Ureter (tissue), 1 donor: ENCODE measurements at regions not wholly inside any gene's neighbourhood (a gene's known extent, or its start where the extent isn't known, plus 50 kb on each side); places are given as distances from the start of the nearest gene placed in this dataset.
"Not testable (repeated sequence)": the region's sequence is repeated elsewhere in the genome, so short reads cannot be mapped to it uniquely, and the experiment has no call there.

Experiments used
- DNase-seq: peaks from one replicate; pipeline ENCODE4 v3.0.0-alpha.2; 2020; ENCODE audit warnings: low spot score
- donor health status: DM: yes; HTN: yes; CAD: no.

DNA sequence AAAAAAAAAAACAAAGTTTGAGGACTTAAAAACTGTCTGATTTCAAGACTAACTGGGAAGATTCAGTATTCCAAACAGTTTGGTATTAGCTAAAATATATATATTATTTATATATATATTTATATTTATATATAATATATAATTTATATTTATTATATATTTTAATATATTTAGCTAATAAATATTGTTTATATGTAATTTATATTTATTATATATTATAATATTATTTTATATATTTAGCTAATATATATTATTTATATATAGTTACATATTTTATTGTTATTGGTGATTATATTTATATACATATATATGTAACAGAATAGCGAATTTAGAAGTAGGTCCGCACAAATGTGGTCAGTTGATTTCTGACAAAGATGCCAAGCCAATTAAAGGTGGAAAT is 480.2 kb upstream of the C1orf87 start:
- DNase-seq, result no peak

DNA sequence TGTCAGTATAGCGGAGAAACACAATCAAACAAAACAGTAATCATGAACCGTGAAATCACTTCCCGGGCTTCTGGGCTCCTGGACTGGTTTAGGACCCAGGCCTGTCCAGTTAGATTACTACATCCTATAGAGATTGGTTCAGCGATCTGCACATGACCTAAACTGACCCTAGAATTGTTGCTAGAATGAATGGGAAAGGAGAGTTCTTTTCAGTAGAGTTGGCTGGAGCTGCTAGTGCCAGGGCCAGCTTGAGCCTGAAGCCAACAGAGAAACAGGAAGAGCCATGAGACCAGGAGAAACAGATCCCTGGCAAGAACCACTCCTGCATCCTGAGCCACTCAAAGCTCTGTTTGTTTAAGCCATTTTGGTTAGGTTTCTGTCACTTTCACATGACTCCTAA is 474.3 kb upstream of the C1orf87 start:
- no peak for DNase-seq

DNA sequence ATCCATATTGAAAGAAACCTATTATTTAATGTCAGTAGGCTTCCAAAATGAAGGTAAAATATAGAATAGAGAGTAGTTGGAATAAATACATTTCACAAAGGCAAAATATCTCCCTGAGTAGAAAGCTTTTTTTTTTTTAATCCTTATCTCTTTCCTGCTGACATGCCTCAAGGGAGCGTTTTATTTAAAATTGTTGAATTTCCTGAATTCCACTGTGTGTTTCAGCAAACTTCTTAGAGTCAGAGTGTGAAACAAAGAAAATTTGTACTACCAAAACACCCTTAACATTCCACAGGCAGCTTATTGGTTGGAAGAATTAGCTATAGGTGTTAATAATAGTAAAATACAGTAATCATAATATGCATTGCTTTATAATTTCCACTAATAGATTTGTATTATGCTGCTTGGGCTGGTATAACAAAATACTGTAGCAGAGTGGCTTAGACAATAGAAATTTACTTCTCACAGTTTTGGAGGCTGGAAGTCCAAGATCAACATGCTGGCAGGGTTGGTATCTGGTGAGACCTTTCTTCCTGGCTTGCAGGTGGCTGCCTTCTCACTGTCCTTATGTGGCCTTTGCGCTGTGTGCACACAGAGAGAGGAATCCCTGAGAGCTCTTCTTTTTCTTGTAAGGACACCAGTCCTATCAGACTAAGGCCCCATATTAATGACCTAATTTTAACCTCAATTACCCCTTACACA is 468.4 kb upstream of the C1orf87 start:
- no peak for DNase-seq

DNA sequence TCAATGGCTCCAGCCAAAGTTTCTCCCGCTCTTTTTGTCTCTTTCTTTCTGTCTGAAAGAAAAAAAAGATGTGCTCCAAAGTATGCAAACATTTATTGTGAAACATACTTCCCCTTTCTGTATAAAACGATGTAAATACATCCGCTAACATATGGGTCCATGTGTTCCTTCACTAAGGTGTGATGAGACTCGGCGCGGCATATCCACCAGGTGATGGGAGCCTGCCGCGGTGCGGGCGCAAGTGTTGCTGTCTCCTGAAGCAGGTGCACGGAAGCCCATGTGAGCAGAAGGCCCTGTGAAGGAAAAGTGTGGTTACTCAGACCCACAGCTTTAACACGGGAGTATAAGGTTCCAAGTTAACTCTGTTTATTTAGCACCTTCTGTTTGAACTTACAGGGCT is 466.6 kb upstream of the C1orf87 start:
- no peak for DNase-seq

DNA sequence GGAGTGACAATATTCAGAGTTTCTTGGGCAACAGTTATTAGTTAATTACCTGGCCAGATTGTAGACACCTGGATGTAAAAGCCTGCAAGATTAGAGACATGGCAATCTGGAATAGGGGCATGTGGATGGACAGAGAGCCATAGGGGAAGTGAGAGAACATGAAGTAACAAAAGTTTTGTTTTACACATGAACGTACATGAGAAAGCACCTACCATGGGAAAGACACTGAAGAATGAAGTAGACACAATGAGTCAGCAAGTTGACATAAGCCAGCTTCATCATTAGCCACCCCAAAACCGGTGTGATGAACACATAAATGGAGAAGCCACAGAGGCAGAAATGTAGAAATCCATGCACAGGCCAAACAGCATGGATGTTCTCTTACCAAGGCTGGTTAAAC is 462.1 kb upstream of the C1orf87 start:
- DNase-seq, result no peak

DNA sequence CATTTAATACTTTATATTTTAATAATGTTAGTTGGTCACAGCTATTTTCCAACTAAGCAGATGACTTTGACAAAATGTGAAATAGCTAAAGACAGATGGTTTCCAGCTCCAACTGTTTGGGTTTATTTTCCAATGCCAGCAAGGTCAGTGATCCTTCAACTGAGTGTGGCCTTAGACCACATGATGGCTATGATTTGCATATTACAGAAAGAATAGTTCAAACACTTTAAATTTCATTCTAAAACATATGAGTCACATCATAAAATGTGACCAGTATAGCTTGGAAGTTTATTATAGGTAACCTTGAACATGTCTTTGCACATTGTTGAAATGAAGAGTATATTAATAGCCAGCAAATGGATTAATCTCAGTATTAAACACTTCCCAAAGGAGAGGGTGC is 454.0 kb upstream of the C1orf87 start:
- no peak for DNase-seq

DNA sequence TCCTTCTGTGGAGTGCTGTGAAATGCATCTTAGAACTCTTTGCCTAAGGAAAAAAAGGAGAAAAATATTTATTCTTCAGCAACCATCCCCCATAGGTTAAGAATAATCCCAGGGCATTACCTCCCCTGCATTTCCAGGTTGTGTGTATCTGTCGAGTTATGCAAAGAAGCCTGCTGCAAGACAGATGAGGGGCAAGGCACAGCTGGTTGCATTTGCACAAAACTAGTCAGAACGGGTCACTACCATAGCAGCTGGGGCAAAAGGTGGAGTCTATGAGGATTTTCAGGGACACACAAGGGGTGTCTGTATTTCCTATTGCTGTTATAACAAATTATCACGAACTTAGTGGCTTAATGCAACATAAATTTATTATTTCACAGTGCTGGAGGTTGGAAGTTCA is 443.4 kb upstream of the C1orf87 start:
- no peak for DNase-seq

DNA sequence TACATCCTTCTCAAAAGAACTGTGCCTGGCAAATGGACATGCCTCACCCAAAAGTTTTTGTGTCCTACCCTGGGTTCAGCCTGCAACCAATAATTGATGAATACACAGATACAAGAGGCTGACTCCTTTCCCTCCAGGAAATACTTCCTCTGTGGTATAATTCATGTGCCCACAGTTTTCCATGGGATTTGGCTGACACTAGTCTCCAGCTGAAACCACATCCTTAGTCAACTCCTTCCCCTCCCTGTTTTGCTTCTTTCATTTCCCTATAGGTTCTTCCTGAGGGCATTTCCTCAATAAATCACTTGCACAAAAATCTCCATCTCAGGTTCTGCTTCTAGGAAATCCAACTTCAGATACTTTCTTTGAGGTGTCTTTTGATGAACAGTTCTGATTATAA is 436.6 kb upstream of the C1orf87 start:
- no peak for DNase-seq

DNA sequence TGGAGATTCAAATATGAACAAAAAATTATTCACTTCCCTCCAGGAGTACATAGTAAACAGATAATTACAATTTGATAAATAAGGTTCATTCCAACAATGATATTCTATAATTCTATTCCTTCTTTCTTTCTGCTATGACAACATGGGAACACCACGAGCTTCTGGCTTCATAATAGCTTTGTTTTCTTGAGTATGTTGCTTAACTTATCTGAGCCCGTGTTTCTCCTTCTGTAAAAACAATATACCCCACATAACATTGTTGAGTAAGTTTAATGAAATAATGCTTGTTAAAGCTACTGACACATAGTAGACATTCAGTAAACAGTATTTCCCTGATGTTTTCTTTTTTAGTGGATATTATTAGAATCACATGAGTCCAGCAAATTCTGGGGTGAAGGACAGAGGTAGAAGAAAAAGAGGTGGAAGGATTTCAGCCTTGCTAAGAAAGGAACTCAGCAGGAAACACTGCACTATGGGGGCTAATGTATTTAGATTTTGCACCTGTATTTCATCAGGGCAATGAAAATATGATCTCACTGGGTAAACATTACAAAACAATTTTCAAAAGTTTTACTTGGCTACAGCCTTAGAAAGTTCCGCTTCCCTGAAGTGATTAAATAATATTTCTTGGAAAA is 430.8 kb upstream of the C1orf87 start:
- no peak for DNase-seq

DNA sequence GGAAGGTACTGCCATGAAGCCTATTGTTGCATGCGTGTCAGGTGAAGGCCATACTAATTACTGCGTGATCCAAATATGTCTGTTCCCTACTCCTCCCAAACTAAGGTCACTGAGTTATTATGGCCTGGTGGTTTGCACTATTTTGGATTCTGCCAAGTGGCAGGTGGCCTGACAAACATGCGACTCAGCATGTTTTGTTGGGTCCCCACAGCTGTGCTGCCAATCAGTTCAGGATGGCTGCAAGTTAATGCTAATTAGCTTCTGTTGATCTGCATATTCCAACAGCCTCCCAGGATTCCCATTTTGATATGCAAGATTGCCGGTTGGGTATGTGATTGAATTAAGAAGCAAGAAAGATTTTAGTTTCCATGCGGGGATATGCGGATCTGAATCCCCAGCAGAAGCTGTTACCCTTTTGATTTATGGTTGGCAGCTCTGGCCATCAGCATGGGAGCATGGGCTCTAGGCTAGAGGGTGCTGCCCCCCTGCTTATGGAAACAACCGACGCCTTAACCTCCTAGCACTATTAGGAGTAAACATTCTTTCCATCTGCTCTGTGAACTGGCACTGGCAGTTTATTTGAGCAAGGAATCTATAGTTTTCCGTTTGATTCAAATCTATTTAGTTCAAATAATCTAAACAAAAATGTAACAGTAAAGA is 429.8 kb upstream of the C1orf87 start:
- no peak for DNase-seq

DNA sequence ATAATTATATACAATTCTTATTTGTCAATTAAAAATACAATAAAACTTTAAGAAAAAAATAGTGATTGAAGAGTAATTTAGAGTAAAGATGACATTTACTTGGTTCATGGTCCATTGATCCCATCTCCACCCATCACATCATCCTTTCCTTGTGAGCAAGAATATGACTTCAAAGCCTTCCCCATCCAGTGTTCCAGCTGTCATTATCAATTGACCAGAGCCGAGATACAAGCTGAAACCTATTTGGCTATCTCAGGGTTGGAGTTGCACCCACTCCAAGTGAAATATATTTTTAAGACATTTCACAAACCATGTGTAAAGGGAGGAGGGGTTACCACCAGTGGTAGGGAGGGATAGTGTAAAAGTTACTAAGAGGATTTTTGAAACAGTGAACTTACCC is 428.9 kb upstream of the C1orf87 start:
- DNase-seq, result no peak

DNA sequence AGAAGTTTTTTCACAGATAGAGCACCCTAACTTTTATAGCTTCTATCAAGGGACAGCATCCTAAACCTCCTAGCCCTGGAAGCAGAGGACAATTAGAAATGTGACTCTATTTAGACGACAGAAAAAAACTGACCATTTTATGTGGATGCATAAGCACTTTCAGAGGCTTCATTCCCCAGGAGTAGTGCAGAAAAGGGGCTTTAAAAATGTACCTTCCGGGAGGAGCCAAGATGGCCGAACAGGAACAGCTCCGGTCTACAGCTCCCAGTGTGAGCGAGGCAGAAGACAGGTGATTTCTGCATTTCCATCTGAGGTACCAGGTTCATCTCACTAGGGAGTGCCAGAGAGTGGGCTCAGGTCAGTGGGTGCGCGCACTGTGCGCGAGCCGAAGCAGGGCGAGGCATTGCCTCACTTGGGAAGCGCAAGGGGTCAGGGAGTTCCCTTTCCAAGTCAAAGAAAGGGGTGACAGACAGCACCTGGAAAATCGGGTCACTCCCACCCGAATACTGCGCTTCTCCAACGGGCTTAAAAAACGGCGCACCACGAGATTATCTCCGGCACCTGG is 416.4 kb upstream of the C1orf87 start:
- not testable (repeated sequence) for DNase-seq

DNA sequence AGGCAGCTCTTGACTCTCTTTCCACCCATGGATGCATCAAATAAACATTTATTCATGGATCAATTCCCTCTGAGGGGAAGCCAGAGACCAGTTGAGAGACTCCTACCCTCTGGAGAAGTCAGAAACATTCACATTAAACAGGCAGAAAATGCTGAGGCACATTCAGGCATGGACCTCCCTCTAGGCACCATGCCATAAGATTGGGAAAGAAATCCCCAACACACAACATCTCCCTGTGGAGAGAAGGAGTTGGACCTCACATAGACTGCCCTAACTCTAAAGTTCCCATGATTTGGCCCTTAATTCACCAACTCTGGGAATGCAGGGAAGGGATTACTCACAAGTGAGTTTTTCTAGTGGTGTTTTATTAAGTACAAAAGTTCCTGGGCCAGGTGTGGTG is 415.3 kb upstream of the C1orf87 start:
- DNase-seq, result no peak

DNA sequence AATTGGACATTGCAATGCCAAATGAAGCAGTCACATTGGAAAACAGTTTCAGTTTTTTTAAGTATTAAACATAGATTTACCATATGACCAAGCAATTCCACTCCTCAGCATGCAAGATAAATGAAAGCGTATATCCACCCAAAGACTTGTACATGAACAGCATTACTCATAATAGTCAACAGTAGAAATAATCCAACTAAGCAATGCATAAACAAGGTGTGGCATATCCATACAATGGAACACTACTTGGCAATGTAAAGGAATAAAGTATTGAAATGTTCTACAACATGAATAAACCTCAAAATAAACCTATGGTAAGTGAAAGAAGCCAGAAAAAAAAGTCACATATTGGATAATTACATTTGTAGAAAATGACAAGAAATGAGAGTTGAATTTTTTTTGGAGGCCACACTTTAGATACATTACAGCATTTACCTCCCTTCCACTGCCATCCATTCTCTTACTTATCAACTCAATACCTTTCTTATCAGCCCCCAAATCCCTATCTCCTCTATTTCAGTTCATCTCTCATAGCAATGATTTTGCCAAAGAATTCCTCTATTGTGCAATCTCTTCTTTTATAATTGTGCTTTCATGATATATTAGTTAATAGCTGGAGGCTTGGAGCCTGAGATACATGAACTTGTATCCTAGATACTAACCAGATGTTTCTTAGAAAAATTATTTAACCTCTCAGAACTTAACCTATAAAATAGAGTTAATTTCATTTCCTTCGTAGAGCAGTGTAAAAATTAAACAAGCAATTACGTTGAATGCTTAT is 414.2 kb upstream of the C1orf87 start:
- DNase-seq, result no peak

DNA sequence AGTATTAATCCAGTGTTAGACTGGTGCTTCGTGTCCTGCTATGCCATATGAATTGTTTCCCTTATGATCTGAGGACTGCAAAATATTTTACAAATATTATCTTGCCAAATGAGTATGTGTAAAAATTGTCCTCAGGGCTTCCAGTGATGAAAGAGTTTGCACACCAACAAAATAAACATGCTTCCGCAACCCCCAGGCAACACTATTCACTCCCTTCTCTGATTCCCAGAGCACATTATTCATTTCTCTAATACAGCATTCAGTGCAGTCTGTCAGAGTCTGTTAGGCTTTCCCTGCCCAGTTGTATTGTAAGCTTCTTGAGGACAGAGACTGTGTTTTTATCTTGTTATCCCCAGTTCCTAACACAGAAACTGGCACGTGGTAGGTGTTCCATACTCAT is 409.9 kb upstream of the C1orf87 start:
- DNase-seq, result no peak

DNA sequence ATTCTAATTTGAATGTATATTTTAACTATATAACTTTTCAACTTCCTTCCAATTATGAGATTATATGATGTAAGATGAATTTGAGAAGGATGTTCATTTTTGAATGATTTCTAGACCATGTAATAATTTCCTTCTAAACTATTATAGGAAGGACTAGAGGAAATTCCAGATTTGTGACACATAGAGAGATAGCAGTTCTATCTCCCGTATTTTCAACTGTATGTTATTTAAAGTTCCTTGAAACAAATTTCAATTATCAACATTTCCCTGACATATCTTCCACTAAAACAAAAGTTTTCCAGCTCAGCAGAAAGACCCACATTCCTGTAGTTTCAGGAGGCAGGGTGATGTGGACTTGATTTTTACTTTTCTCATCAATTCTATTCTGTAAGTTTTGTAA is 396.7 kb upstream of the C1orf87 start:
- no peak for DNase-seq

DNA sequence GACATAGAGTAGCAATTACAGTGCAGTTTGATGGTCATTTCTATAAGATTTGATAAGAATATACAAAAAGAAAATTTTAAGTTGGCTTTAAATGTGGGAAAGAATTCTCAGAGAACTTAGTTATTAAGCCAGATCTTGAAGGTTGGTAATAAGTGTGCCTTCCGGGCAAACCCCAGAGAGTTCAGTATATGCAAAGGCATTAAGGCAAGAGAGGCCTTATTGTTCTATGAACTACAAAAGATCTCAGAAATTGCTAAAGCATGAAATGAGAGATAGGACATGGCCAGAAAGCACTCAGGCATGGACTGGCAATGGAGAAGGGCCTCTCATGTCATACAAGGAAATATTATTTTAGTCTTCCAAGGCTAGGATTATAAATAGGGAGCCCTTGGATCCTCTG is 390.2 kb upstream of the C1orf87 start:
- DNase-seq, result no peak

DNA sequence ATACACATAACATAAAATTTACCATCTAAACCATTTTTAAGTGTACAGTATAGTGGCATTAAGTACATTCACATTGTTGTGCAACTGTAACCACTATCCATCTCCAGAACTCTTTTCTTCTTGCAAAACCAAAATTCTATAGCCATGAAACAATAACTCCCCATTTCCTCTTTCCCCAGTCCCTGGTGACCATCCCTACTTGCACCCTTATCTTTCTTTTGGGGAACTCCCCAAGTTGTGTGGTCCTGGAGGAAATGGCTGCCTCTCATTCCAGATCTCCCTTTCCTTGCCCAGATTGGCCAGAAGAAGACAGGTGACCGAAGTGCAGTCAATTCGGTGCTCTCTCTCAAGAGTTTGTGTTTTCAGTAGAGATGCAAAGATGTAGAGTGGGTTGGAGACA is 389.6 kb upstream of the C1orf87 start:
- DNase-seq, result no peak

DNA sequence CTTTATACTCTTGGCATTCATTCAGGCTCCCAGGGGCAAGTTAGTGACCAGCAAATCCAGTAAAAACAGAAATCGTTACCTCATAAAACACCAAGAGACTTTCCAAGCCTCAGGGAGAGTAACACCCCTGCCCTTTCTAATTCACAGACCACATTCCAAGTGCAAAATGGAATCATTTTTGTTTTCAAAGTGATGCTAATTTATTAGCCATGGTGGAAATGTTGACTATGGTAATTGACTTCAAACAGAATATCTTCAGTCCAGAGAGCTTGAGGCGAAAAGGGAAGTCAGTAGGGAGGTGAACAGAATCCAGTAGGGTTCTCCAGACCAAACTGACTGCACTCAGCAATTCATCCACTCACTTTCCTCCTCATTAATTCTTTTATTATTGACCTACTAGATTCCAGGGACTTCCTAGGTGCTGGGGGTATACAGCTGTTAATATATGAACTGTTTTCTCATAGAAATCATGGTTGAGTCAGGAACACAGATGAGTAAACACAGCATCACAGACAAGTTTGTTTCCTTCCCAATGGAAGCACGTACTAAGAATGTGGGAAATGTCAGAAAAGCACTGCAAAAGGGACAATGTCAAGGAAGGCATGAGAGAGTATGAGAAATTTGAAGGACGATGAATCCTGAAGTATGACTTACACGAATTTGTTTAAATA is 388.5 kb upstream of the C1orf87 start:
- no peak for DNase-seq

DNA sequence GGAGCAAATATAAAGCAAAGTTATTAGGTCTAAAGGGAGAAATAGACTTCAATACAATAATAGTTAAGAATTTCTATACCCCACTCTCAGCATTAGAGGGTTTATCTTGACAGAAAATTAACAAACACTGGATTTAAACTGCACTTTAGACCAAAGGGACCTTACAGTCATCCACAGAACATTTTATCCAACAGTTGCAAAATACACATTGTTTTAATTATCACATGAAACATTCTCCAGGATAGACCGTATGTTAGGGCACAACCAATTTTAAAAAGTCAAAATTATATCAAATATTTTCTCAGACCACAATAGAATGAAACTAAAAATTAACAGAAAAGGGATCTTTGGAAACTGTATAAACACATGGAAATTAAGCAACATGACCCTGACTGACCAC is 384.5 kb upstream of the C1orf87 start:
- DNase-seq, result no peak

DNA sequence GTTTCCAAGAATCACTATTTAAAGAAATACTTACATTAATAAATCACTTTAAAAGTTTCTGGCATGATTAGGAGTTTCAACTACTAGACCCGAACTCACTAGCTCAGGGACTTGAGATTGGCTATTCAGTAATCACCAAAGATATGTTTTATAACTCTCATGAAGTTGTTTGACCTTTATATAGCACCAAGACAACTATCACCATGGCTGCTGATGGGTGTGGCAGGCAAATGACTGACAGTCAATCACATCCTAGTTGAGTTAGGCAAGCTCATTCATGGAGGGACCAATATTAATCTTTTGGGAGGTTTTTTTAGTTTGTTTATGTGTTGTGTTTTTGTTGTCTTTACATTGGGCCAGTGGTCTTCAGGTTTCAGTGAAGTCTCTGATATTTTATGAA is 376.3 kb upstream of the C1orf87 start:
- DNase-seq, result no peak

DNA sequence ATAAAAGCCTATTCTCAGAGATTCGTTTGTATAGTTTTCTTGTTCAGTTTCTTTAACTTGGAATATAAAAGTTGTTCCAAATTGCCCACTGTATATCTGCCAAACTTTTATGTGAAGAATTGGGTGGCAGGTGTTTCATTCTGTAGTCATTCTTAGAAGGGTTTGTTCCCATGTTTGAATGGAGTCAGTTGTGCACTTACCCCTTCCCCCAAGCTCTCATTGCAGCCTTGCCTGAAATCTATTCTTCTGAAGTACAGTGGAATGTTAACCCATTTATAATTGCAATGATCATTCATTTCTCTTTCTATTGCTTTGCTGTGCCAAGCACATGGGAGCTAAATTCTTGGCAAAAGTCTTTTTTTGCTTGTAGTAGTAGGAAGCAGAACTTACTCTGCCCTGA is 375.3 kb upstream of the C1orf87 start:
- no peak for DNase-seq
